A673 (cell line): ENCODE measurements at regions not wholly inside any gene's neighbourhood (a gene's known extent, or its start where the extent isn't known, plus 50 kb on each side); places are given as distances from the start of the nearest gene placed in this dataset.

ENCODE experiments used
- BruUV-seq: library from RNA; stranded (reverse); fragments of 400-500 nt; replicated peaks from 2 replicates; lab custom pipeline; 2021; lab: Mats Ljungman, UMichigan
- CTCF ChIA-PET: fragments of 300-600 bp; sonication (Branson Sonifier 250); formaldehyde crosslinking; loops from one replicate; lab custom pipeline; 2022; ENCODE audit warnings: antibody characterized with exemption; lab: Charles Lee
- POLR2A ChIA-PET: fragments of 300-600 bp; sonication (Branson Sonifier 250); formaldehyde crosslinking; loops from one replicate; lab custom pipeline; 2022; ENCODE audit warnings: antibody characterized with exemption; ENCODE audit not compliant: low non-redundant PET; lab: Charles Lee
- DNase-seq: peaks from one replicate; pipeline ENCODE4 v3.0.0-alpha.2; 2015; ENCODE audit warnings: low spot score
- H3K27ac ChIP-seq: fragments of 200-600 bp; sonication (generic); 2 replicates; pipeline ENCODE4 v1.5.1; 2016; ENCODE audit warnings: mixed run types, low read depth, mild to moderate bottlenecking, mixed read lengths, antibody characterized with exemption, low read length; ENCODE audit not compliant: poor library complexity, severe bottlenecking
- H3K27me3 ChIP-seq: fragments of 200-600 bp; sonication (generic); replicated peaks from 2 replicates; pipeline ENCODE4 v1.6.1; 2017; ENCODE audit warnings: mixed run types, low read depth, mild to moderate bottlenecking, mixed read lengths, antibody characterized with exemption, low read length; ENCODE audit not compliant: insufficient read depth, poor library complexity
- H3K36me3 ChIP-seq: fragments of 200-600 bp; sonication (generic); 2 replicates; pipeline ENCODE4 v1.6.1; 2016; ENCODE audit warnings: mixed run types, mild to moderate bottlenecking, mixed read lengths, antibody characterized with exemption, low read length; ENCODE audit not compliant: insufficient read depth, poor library complexity, severe bottlenecking
- H3K4me1 ChIP-seq: fragments of 200-600 bp; sonication (generic); 2 replicates; pipeline ENCODE4 v1.6.1; 2017; ENCODE audit warnings: mixed run types, mild to moderate bottlenecking, mixed read lengths, antibody characterized with exemption, low read length; ENCODE audit not compliant: insufficient read depth, poor library complexity, severe bottlenecking
- H3K4me3 ChIP-seq: fragments of 200-600 bp; sonication (generic); 2 replicates; pipeline ENCODE4 v1.5.1; 2016; ENCODE audit warnings: low read depth, mixed run types, mild to moderate bottlenecking, mixed read lengths, low read length; ENCODE audit not compliant: poor library complexity, severe bottlenecking
- H3K9me3 ChIP-seq: fragments of 200-600 bp; sonication (generic); 2 replicates; pipeline ENCODE4 v1.6.1; 2016; ENCODE audit warnings: mixed run types, low read depth, mild to moderate bottlenecking, mixed read lengths, antibody characterized with exemption, low read length; ENCODE audit not compliant: poor library complexity, severe bottlenecking
- CTCF ChIP-seq: fragments of 300-800, 200-600 bp; sonication (generic); conservative IDR thresholded peaks from 2 replicates; pipeline ENCODE4 v1.5.1; 2017; ENCODE audit warnings: low read depth, mild to moderate bottlenecking, antibody characterized with exemption, low read length, moderate library complexity, mixed read lengths
- EZH2 ChIP-seq: fragments of 200-600 bp; sonication (generic); IDR thresholded peaks from 2 replicates; pipeline ENCODE4 v1.6.1; 2017; ENCODE audit warnings: borderline replicate concordance, low read depth, mild to moderate bottlenecking, mixed read lengths, antibody characterized with exemption, low read length; ENCODE audit not compliant: poor library complexity, severe bottlenecking
- intact Hi-C: fragments of 100-400 bp; cut with micrococcal nuclease; formaldehyde crosslinking; loops from one replicate; pipeline ENCODE4 v1.10.0; 2022; ENCODE audit not compliant: unreplicated experiment

- H3K36me3 ChIP-seq = no peaks in the 10 kb centered on the region
- DNase-seq = no peak
- H3K27ac ChIP-seq = no peak overlapping the region
- no peaks in the 10 kb centered on the region for H3K27me3 ChIP-seq
- BruUV-seq = no TSS peak
- no peak for TF ChIP-seq CTCF
- no peak for TF ChIP-seq EZH2
- intact Hi-C loops = no loop called here
- ChIA-PET POLR2A (no interaction called here), CTCF (no interaction called here)
- no peak overlapping the region for H3K4me3 ChIP-seq
- H3K9me3 ChIP-seq = no peaks in the 10 kb centered on the region
- no peaks in the 10 kb centered on the region for H3K4me1 ChIP-seq
These were observed 234.3 kb upstream of the CD96 start for GRCh38 chr3:111307676-111308075.

GRCh38 chr3:111311126-111311525 lies 230.9 kb upstream of the CD96 start:
- H3K36me3 ChIP-seq = no peaks in the 10 kb centered on the region
- no TSS peak for BruUV-seq
- H3K27me3 ChIP-seq = no peaks in the 10 kb centered on the region
- intact Hi-C loops = no loop called here
- no peak overlapping the region for H3K27ac ChIP-seq
- POLR2A ChIA-PET = no interaction called here
- CTCF ChIA-PET = no interaction called here
- TF ChIP-seq CTCF (no peak), EZH2 (no peak)
- H3K9me3 ChIP-seq = no peaks in the 10 kb centered on the region
- no peak for DNase-seq
- H3K4me3 ChIP-seq = no peak overlapping the region
- peaks cover 4% of the 10 kb centered on the region for H3K4me1 ChIP-seq

GRCh38 chr3:111311709-111312235 lies 230.2 kb upstream of the CD96 start:
- Histone ChIP-seq H3K4me1 (peaks cover 4% of the 10 kb centered on the region), H3K36me3 (no peaks in the 10 kb centered on the region), H3K9me3 (no peaks in the 10 kb centered on the region), H3K27ac (no peak overlapping the region), H3K4me3 (no peak overlapping the region), H3K27me3 (no peaks in the 10 kb centered on the region)
- no TSS peak for BruUV-seq
- DNase-seq = no peak
- intact Hi-C loops = no loop called here
- TF ChIP-seq EZH2 (no peak), CTCF (no peak)
- ChIA-PET CTCF (no interaction called here), POLR2A (no interaction called here)
